GM12872 (cell line): ENCODE measurements at regions not wholly inside any gene's neighbourhood (a gene's known extent, or its start where the extent isn't known, plus 50 kb on each side); places are given as distances from the start of the nearest gene placed in this dataset.

ENCODE experiments used
- TF ChIP-seq, protein P1 (sequence below): IDR thresholded peaks from 3 replicates; pipeline ENCODE4 v1.5.1; 2011; ENCODE audit warnings: low read depth, mild to moderate bottlenecking, low read length, moderate library complexity; ENCODE audit not compliant: insufficient read depth

DNA sequence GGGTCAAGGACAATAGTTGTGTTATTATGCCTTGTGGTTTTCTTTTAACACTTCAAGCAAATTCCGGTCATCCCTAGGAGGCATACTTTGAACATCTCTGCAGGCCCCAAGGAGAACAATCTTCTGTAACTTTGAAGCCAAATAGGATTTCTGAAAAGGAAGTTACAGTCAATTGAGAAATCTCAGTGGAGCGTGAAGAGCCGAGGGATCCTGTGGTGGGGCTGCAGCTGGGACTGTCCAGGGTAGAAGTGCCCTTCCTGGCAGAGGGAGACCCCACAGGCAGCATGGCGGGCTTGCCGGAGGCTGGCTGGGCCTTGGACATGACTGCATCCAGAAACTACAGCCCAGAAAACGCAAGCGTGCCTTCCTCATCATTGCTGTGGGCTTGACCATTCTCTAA lies 179.7 kb downstream of the PTPN20 start:
- TF ChIP-seq, protein P1, sequence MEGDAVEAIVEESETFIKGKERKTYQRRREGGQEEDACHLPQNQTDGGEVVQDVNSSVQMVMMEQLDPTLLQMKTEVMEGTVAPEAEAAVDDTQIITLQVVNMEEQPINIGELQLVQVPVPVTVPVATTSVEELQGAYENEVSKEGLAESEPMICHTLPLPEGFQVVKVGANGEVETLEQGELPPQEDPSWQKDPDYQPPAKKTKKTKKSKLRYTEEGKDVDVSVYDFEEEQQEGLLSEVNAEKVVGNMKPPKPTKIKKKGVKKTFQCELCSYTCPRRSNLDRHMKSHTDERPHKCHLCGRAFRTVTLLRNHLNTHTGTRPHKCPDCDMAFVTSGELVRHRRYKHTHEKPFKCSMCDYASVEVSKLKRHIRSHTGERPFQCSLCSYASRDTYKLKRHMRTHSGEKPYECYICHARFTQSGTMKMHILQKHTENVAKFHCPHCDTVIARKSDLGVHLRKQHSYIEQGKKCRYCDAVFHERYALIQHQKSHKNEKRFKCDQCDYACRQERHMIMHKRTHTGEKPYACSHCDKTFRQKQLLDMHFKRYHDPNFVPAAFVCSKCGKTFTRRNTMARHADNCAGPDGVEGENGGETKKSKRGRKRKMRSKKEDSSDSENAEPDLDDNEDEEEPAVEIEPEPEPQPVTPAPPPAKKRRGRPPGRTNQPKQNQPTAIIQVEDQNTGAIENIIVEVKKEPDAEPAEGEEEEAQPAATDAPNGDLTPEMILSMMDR: no peak

DNA sequence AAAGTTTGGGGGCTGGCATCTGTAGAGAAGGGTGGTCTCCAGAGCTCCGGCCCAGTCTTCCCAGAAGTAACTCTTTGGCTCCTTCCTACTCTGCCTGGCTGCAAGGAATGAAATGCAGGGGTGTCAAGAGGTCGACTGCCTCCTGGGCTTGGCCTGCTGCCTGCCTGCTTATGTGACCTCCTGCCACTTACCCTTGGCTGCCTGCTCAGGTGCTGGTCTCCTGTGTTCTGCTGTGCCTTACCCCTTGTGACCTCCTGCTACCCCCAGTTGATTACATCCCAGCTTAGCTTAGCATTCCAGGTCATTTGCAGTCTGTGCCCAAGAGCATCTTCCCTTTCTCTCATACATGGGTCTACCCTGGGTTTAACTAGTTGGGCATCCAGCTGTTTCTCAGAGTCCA lies 180.2 kb downstream of the PTPN20 start:
- TF ChIP-seq, protein P1: no peak

DNA sequence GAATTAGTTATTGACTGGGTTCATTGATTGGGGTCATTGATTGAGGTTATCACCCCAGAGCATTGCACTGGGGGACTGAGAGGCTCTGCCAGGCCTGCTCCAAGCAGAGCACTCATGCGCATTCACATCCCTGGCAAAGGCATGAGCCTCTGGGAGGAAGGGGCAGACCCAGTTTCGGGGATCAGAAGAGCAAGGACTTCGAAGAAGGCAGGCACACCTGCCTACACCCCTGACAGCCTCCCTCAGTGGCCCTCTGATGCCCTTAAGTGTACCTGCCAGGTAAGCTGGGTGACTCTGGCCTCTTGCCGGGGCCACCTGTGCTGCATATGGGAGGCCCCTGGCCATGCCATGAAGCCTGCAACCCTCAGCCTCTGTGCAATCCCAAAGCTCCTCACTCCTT lies 181.1 kb downstream of the PTPN20 start:
- TF ChIP-seq, protein P1: no peak

DNA sequence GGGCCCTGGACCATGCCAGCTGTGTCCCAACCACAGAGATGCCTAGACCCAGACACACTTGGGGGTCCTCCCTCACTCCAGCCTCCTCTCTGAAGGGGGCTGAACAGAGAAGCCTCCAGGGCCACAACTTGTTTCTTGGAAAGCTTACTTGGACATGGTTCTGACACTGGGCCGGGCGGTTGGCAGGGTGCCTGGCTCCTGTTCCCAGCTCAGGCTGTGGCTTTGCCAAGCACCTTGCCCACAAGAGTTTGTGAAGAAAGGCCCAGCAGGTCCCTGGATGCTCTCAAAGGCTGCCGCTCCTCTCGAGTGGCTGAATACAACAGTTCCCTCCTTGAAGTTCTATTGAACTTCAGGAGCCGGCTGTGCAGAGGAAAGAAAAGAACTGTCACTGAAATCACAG lies 181.6 kb downstream of the PTPN20 start:
- TF ChIP-seq, protein P1: no peak

DNA sequence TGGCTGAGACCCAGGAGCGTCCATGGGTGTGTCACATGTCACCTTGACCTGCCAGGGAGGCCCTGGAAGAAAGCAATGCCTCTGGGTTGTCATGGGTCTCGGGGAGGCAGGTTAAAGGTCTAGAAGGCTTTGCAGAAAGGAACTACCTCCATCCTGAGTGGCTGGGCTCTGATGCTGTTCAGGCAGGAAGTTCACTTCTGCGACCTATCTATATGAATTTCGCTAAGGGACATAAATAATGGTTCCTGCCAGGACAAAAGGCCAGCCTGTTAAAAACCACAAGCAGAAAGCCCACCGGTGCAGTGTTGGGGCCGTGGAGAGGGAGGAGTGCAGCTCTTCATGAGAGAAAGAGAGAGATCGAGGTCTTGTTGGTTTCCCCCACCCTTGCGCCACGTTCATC lies 182.9 kb downstream of the PTPN20 start:
- TF ChIP-seq, protein P1: no peak

DNA sequence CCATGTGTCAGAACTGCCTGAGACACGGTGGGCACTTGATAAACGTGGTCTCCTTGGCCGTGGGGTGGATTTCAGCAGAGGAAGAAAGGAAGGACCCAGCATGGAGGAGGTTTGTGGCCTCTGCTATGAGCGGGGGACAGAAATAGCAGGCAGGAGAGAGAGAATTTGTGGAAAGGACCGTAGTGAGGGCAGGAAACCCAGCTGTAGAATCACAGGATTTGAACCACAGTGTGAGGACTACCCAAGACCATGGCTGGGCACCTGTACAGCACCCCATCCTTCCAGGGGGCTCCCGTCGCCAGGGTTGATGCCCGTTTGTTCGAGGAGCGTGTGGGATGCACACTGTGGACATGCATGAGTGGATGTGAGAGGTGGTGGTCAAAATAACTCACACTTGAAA lies 183.4 kb downstream of the PTPN20 start:
- TF ChIP-seq, protein P1: no peak

DNA sequence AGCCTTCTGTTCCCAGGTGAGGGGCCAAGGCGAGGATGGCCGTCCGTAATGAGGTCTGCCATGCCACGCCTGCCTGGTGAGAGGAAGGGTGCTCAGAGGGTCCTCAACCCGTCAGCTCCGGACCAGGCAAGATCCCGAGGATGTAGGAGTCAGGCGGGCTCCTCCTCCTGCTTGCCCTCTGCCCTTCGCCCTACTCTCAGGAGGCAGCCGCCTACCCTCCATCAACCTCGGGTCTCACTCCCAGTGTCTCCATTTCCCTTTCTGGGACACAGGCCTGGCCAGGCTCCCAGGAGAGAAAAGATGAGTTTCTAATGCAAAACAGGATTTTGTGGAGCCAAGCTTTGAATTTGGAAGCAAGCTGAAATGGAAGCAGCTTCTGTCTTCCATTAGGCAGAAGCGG lies 184.0 kb downstream of the PTPN20 start:
- TF ChIP-seq, protein P1: no peak

DNA sequence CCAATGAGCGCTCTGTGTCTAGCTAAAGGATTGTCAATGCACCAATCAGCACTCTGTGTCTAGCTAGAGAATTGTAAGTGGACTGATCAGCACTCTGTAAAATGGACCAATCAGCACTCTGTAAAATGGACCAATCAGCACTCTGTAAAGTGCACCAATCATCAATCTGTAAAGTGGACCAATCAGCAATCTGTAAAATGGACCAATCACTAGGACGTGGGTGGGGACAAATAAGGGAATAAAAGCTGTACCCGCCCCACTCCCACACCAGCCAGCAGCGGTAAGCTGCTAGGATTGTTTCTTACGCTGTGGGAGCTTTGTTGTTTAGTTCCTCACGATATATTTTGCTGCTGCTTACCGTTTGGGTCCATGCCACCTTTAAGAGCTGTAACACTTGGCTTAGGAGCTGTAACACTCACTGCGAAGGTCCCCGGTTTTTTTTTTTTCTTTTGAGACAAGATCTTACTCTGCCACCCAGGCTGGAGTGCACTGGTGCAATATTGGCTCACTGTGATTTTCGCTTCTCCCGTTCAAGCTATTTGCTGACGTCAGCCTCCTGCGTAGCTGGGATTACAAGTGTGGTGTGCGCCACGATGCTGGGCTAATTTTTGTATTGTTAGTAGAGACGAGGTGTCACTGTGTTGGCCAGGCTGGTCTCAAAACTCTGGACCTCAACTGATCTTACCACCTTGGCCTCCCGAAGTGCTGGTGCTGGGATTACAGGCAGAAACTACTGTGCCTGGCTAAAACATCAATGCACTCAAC lies 184.8 kb downstream of the PTPN20 start:
- TF ChIP-seq, protein P1: no peak
